OCI-LY1 (cell line): ENCODE measurements at regions not wholly inside any gene's neighbourhood (a gene's known extent, or its start where the extent isn't known, plus 50 kb on each side); places are given as distances from the start of the nearest gene placed in this dataset.

ENCODE experiments used
- H2AFZ ChIP-seq: fragments of 200-600 bp; sonication (generic), shearing (Covaris generic); 2 replicates; pipeline ENCODE4 v1.6.0; 2014; ENCODE audit warnings: antibody characterized with exemption, mild to moderate bottlenecking, low read length
- H3F3A ChIP-seq: fragments of 200-600 bp; sonication (generic), shearing (Covaris generic); 2 replicates; pipeline ENCODE4 v1.6.0; 2014; ENCODE audit warnings: mild to moderate bottlenecking, antibody characterized with exemption, low read length, moderate library complexity; ENCODE audit not compliant: insufficient read depth
- H3K27ac ChIP-seq: fragments of 200-600 bp; sonication (generic); 2 replicates; pipeline ENCODE4 v1.5.1; 2014; ENCODE audit warnings: low read length, mixed run types, mild to moderate bottlenecking, low read depth; ENCODE audit not compliant: poor library complexity, severe bottlenecking
- H3K27me3 ChIP-seq: fragments of 200-600 bp; sonication (generic); 2 replicates; pipeline ENCODE4 v1.6.0; 2014; ENCODE audit warnings: antibody characterized with exemption, mild to moderate bottlenecking, low read length, moderate library complexity; ENCODE audit not compliant: insufficient read depth
- H3K36me3 ChIP-seq: fragments of 200-600 bp; sonication (generic); 2 replicates; pipeline ENCODE4 v1.6.1; 2014; ENCODE audit warnings: mild to moderate bottlenecking, antibody characterized with exemption, low read length, moderate library complexity, mixed read lengths; ENCODE audit not compliant: insufficient read depth
- H3K4me1 ChIP-seq: fragments of 200-600 bp; sonication (generic); 2 replicates; pipeline ENCODE4 v1.5.1; 2014; ENCODE audit warnings: mild to moderate bottlenecking, low read length, moderate library complexity; ENCODE audit not compliant: insufficient read depth, severe bottlenecking
- H3K4me2 ChIP-seq: fragments of 200-600 bp; sonication (generic), shearing (Covaris generic); 2 replicates; pipeline ENCODE4 v1.6.1; 2014; ENCODE audit warnings: low read length
- H3K4me3 ChIP-seq: fragments of 200-600 bp; sonication (generic); 2 replicates; pipeline ENCODE4 v1.5.1; 2014; ENCODE audit warnings: low read length, low read depth, mild to moderate bottlenecking, mixed read lengths; ENCODE audit not compliant: poor library complexity, severe bottlenecking
- H3K79me2 ChIP-seq: fragments of 200-600 bp; shearing (Covaris generic); 2 replicates; pipeline ENCODE4 v1.6.1; 2016; ENCODE audit warnings: mixed run types, low read length, mixed read lengths; ENCODE audit not compliant: insufficient read depth
- H3K9ac ChIP-seq: fragments of 200-600 bp; sonication (generic), shearing (Covaris generic); 2 replicates; pipeline ENCODE4 v1.6.1; 2014; ENCODE audit warnings: mild to moderate bottlenecking, low read length, mixed read lengths
- H3K9me2 ChIP-seq: fragments of 200-600 bp; sonication (generic), shearing (Covaris generic); 2 replicates; pipeline ENCODE4 v1.6.1; 2014; ENCODE audit warnings: low read depth, mild to moderate bottlenecking, low read length, mixed read lengths
- H3K9me3 ChIP-seq: fragments of 200-600 bp; shearing (Covaris generic); 2 replicates; pipeline ENCODE4 v1.6.1; 2014; ENCODE audit warnings: low read length, mixed read lengths
- H4K20me1 ChIP-seq: fragments of 200-600 bp; sonication (generic), shearing (Covaris generic); 2 replicates; pipeline ENCODE4 v1.6.0; 2016; ENCODE audit warnings: mild to moderate bottlenecking, low read length; ENCODE audit not compliant: insufficient read depth
- EZH2 ChIP-seq: fragments of 200-600 bp; sonication (generic), shearing (Covaris generic); IDR thresholded peaks from 2 replicates; pipeline ENCODE4 v1.8.0; 2017; ENCODE audit warnings: borderline replicate concordance, mixed run types, mild to moderate bottlenecking, antibody characterized with exemption, low read length, moderate library complexity, mixed read lengths
- TF ChIP-seq, protein P1 (sequence below): fragments of 200-600 bp; sonication (generic), shearing (Covaris generic); IDR thresholded peaks from 2 replicates; pipeline ENCODE4 v1.5.1; 2017; ENCODE audit warnings: mild to moderate bottlenecking, antibody characterized with exemption, low read length, moderate library complexity, mixed read lengths

DNA sequence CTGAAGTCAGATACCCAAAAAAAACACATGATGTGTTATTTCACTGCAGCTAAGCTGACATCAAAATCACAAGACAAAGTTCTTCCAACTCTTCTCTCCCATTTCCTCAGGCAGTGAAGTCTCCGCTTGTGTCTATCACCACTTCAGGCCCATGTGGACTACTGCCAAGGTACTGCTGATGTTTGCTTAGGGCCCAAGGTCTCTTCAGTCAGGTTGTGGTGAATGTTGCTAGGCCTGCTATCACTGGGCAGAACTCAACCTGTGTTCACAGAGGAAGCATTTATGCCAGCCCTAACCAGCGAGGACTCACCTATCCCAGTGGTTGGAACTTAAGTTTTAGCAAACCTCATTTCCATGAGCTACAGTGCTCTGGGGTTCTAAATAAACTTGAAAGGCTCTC, 156.5 kb upstream of the BRINP3 start:
- H3K4me1 ChIP-seq = no peaks in the 10 kb centered on the region
- H3K9me2 ChIP-seq = no peaks in the 10 kb centered on the region
- H2AFZ ChIP-seq = no peak overlapping the region
- no peaks in the 10 kb centered on the region for H3F3A ChIP-seq
- no peaks in the 10 kb centered on the region for H3K27me3 ChIP-seq
- TF ChIP-seq EZH2 = no peak
- TF ChIP-seq, protein P1, sequence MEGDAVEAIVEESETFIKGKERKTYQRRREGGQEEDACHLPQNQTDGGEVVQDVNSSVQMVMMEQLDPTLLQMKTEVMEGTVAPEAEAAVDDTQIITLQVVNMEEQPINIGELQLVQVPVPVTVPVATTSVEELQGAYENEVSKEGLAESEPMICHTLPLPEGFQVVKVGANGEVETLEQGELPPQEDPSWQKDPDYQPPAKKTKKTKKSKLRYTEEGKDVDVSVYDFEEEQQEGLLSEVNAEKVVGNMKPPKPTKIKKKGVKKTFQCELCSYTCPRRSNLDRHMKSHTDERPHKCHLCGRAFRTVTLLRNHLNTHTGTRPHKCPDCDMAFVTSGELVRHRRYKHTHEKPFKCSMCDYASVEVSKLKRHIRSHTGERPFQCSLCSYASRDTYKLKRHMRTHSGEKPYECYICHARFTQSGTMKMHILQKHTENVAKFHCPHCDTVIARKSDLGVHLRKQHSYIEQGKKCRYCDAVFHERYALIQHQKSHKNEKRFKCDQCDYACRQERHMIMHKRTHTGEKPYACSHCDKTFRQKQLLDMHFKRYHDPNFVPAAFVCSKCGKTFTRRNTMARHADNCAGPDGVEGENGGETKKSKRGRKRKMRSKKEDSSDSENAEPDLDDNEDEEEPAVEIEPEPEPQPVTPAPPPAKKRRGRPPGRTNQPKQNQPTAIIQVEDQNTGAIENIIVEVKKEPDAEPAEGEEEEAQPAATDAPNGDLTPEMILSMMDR = no peak
- no peak overlapping the region for H3K4me3 ChIP-seq
- H3K79me2 ChIP-seq = no peaks in the 10 kb centered on the region
- H3K9ac ChIP-seq = no peak overlapping the region
- H3K9me3 ChIP-seq = no peaks in the 10 kb centered on the region
- H3K4me2 ChIP-seq = no peak overlapping the region
- no peaks in the 10 kb centered on the region for H4K20me1 ChIP-seq
- no peak overlapping the region for H3K27ac ChIP-seq
- no peaks in the 10 kb centered on the region for H3K36me3 ChIP-seq

DNA sequence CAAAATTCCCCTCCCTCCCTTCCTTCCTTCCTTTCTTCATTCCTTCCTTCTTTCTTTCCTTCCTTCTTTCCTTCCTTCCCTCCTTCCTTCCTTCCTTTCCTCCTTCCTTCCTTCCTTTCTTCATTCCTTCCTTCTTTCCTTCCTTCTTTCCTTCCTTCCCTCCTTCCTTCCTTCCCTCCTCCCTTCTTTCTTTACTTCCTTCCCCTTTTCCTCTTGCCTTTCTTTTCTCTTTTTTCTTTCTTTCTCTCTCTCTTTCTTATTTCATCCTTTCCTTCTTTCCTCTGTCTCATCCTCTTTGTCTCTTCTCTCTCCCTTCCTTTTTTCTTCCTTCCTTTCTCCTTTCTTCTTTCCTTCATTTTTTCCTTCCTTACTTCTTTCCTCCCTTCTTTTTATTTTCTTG, 171.9 kb upstream of the BRINP3 start:
- H3F3A ChIP-seq = no peaks in the 10 kb centered on the region
- TF ChIP-seq, protein P1 = no peak
- no peak for TF ChIP-seq EZH2
- no peak overlapping the region for H3K4me2 ChIP-seq
- no peak overlapping the region for H3K27ac ChIP-seq
- no peak overlapping the region for H3K4me3 ChIP-seq
- H3K36me3 ChIP-seq = no peaks in the 10 kb centered on the region
- H3K9me3 ChIP-seq = no peaks in the 10 kb centered on the region
- no peaks in the 10 kb centered on the region for H4K20me1 ChIP-seq
- no peaks in the 10 kb centered on the region for H3K27me3 ChIP-seq
- H3K9ac ChIP-seq = no peak overlapping the region
- no peaks in the 10 kb centered on the region for H3K4me1 ChIP-seq
- H3K9me2 ChIP-seq = no peaks in the 10 kb centered on the region
- H2AFZ ChIP-seq = no peak overlapping the region
- no peaks in the 10 kb centered on the region for H3K79me2 ChIP-seq

DNA sequence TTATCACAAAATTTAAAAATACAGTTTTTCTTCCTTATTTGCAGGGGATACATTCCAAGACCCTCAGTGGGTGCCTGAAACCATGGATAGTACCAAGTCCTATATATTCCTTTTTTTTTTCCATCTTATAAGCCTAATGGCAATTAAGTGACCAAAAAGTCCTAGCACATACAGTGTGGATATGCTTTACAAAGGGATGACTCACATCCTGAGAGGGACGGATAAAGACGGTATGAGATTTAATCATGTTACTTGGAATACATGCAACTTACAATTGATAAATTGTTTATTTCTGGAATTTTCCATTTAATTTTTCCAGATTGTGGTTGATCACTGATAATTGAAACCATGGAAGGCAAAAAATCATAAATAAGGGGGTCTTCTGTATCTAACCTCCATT, 181.2 kb upstream of the BRINP3 start:
- Histone ChIP-seq H3K9me2 (no peaks in the 10 kb centered on the region), H3K9me3 (no peaks in the 10 kb centered on the region), H3K36me3 (no peaks in the 10 kb centered on the region), H3K4me1 (no peaks in the 10 kb centered on the region), H3F3A (no peaks in the 10 kb centered on the region), H3K4me3 (no peak overlapping the region), H3K27ac (no peak overlapping the region), H3K79me2 (no peaks in the 10 kb centered on the region), H3K4me2 (no peak overlapping the region), H4K20me1 (no peaks in the 10 kb centered on the region), H3K27me3 (no peaks in the 10 kb centered on the region), H2AFZ (no peak overlapping the region), H3K9ac (no peak overlapping the region)
- TF ChIP-seq EZH2 = no peak
- TF ChIP-seq, protein P1 = no peak
